ENCODE measurements at regions not wholly inside any gene's neighbourhood (a gene's known extent, or its start where the extent isn't known, plus 50 kb on each side); places are given as distances from the start of the nearest gene placed in this dataset.

DNA sequence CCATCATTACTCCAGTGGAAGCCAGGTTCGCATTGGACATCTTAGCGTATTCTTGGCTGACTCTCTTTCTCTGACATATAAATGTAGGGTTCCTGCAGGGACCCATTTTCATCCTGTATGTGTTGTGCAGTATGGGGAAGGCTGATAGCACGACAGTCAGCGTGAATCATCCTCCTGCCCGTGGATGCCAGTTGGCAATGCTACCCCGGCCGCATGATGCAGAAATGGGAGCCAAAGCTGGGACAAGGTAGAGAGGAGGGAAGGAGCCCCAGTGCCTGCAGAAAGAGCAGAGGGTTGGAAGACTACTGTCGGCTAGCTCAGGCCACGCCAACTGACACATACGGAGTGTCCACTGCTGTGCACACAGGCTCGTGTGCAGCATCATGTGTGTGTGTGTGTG lies 251.6 kb downstream of the SKAP2 start:
- DNase-seq = no peak

DNA sequence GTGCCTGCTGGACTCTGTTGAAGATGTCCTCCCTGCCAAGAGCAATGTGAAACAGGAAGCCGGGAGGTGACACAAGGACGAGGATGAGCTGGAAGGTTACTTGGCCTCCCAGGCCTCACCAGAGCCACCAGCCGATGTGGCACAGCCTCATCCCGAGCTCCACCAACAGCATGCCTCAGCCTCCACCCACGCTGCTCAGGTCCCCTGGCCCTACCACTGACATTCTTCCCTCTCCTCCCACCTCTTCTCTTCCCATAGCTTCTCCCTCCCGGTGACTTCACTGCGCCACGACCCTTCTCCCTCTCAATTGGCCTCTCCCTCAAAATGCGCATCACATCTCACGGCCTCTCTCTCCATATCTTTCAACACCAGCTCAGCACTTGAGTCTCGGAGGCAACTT lies 249.9 kb downstream of the SKAP2 start:
- DNase-seq = no peak

DNA sequence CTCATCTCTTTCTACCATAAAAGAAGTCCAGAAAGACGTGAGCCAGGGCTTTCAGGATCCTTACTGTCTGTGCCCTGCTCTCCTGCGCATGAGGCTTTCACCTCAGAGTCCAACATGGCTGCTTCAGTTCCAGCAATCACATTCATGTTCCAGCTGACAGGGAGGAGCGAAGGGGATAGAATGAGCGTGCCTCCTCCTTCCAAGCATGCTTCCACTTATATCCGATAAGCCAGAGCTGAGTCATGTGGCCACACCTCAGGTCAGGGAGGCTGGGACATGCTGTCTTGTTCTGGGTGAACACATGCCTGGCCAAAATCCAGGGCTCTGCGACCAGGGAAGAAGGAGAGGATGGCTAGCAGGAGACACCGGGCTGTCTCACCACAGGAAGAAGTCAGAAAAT lies 248.2 kb downstream of the SKAP2 start:
- DNase-seq = no peak

DNA sequence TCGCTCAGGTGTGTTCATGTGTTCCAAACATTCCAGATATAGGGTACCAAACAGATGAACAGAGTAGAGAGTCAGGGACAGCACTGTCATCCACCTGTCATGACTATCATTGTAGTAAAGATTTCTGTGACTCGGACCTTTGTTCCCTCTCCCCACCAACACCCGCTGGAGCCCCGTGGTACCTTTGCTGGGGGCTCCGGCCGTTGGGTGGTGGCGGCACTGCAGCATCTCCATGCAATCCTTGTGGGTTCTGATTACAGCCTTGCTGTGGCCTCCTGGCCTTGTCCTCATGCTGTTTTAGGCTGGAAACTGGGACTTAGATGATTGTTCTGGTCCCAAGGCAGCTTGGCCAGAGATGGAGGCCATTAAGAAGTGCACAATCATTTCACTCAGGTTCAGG lies 247.3 kb downstream of the SKAP2 start:
- DNase-seq = no peak

Measured in NCI-H2029 (cell line).